GM10266 (cell line): ENCODE measurements at regions not wholly inside any gene's neighbourhood (a gene's known extent, or its start where the extent isn't known, plus 50 kb on each side); places are given as distances from the start of the nearest gene placed in this dataset.
"Not testable (repeated sequence)": the region's sequence is repeated elsewhere in the genome, so short reads cannot be mapped to it uniquely, and the experiment has no call there.

ENCODE experiments used
- DNase-seq: peaks from one replicate; pipeline ENCODE4 v3.0.0; 2012; ENCODE audit errors: extremely low spot score
- CTCF ChIP-seq: IDR thresholded peaks from 2 replicates; pipeline ENCODE4 v1.5.1; 2012; ENCODE audit warnings: mild to moderate bottlenecking, low read depth; ENCODE audit not compliant: control insufficient read depth, insufficient read depth; ENCODE audit errors: missing control alignments

GRCh38 chr1:157352216-157352615 is 200.1 kb downstream of the FCRL5 start:
- DNase-seq: no peak
- TF ChIP-seq CTCF: no peak

- not testable (repeated sequence) for DNase-seq
Observed at GRCh38 chr1:157351800-157352199, 200.5 kb downstream of the FCRL5 start.

GRCh38 chr1:157348538-157349480 is 203.5 kb downstream of the FCRL5 start:
- DNase-seq: no peak
- no peak for TF ChIP-seq CTCF

- no peak for TF ChIP-seq CTCF
Observed at GRCh38 chr1:157347506-157347905, 204.8 kb downstream of the FCRL5 start.

GRCh38 chr1:157337785-157338184 is 199.6 kb upstream of the ETV3 start:
- DNase-seq: not testable (repeated sequence)

More at GRCh38 chr1:157347506-157347905, 204.8 kb downstream of the FCRL5 start:
- DNase-seq: no peak

GRCh38 chr1:157335056-157335455 is 196.9 kb upstream of the ETV3 start:
- TF ChIP-seq CTCF: no peak
- DNase-seq: no peak

- TF ChIP-seq CTCF: no peak
- DNase-seq: no peak
Observed at GRCh38 chr1:157334041-157334440, 195.8 kb upstream of the ETV3 start.

- not testable (repeated sequence) for DNase-seq
Observed at GRCh38 chr1:157330177-157330576, 192.0 kb upstream of the ETV3 start.

- not testable (repeated sequence) for DNase-seq
Observed at GRCh38 chr1:157328120-157328519, 189.9 kb upstream of the ETV3 start.
